H1 (cell line): ENCODE measurements at regions not wholly inside any gene's neighbourhood (a gene's known extent, or its start where the extent isn't known, plus 50 kb on each side); places are given as distances from the start of the nearest gene placed in this dataset.

ENCODE experiments used
- TF ChIP-seq, protein P1 (sequence below), 3 experiments: IDR thresholded peaks; 1 replicate in 2 of 3; 2 replicates in 1 of 3; pipeline versions ENCODE4 v1.5.1 to v1.6.1; 2011; ENCODE audit warnings: low read length in 3 of 3, mild to moderate bottlenecking in 3 of 3, inconsistent platforms in 2 of 3, low read depth in 1 of 3, moderate library complexity in 1 of 3; ENCODE audit not compliant: insufficient read depth in 1 of 3; ENCODE audit errors: control extremely low read depth in 1 of 3

GRCh38 chr11:131178020-131178419, 192.4 kb upstream of the NTM start (continued):
- TF ChIP-seq, protein P1, sequence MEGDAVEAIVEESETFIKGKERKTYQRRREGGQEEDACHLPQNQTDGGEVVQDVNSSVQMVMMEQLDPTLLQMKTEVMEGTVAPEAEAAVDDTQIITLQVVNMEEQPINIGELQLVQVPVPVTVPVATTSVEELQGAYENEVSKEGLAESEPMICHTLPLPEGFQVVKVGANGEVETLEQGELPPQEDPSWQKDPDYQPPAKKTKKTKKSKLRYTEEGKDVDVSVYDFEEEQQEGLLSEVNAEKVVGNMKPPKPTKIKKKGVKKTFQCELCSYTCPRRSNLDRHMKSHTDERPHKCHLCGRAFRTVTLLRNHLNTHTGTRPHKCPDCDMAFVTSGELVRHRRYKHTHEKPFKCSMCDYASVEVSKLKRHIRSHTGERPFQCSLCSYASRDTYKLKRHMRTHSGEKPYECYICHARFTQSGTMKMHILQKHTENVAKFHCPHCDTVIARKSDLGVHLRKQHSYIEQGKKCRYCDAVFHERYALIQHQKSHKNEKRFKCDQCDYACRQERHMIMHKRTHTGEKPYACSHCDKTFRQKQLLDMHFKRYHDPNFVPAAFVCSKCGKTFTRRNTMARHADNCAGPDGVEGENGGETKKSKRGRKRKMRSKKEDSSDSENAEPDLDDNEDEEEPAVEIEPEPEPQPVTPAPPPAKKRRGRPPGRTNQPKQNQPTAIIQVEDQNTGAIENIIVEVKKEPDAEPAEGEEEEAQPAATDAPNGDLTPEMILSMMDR (IDR thresholded peaks at IDR 0.05; ENCODE audit: control extremely low read depth in 1 of 3, insufficient read depth in 1 of 3, low read depth in 1 of 3, low read length in 3 of 3): no peak
